ENCODE measurements at regions not wholly inside any gene's neighbourhood (a gene's known extent, or its start where the extent isn't known, plus 50 kb on each side); places are given as distances from the start of the nearest gene placed in this dataset.
"Not testable (repeated sequence)": the region's sequence is repeated elsewhere in the genome, so short reads cannot be mapped to it uniquely, and the experiment has no call there.

DNA sequence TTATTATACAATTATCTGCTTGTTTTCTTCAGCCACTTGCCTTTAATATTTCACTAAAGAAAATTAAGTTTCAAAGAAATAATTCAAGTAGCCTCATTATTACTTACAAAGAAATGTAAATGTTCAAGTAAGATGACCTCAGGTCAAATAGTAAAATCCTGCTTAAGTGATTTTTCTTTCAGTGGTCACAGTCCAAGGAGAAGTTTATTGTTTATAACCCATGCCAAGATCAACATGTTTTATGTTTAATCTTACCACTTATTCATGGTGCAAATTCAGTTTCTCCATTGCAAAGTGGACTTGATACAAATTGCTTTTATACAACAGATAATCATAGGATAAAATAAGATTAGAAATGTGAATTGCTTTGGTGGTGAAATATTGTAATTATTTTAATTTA lies 370.2 kb upstream of the FLRT2 start:
- DNase-seq = no peak

DNA sequence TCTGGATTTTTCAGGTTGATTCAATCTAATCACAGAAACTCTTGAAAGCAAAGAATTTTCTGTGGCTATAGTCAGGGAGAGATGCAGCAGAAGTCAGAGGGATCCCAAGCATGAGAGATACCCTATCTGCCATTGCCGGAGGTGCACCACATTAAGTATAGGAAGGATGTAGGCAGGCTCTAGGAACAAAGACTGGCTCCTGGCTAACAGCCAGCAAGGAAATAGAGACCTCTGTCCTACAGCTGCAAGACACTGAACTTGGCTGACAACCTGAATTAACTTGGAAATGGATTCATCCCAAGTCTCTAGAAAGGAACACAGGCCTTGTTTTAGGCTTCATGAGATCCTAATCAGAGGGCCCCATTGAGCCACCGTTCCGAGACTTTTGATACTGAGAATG lies 364.9 kb upstream of the FLRT2 start:
- DNase-seq = no peak

DNA sequence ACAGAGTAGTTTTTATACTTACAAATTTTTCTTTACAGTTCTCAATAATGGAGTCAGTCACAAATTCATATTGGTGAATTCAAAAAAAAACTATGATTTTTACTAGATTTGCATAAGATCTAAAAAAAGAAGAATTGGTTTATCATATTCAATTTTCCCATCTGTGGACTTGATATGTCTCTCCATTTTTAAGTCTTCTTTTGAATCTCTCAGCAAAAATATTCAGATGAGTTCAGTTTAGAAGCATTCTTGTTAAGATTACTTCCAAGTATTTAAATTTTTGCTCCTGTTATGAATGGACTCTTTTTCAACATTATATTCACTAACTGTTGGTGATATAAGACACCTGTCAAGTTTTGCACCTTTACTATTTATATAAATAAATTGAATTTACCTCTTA lies 360.6 kb upstream of the FLRT2 start:
- DNase-seq = no peak

DNA sequence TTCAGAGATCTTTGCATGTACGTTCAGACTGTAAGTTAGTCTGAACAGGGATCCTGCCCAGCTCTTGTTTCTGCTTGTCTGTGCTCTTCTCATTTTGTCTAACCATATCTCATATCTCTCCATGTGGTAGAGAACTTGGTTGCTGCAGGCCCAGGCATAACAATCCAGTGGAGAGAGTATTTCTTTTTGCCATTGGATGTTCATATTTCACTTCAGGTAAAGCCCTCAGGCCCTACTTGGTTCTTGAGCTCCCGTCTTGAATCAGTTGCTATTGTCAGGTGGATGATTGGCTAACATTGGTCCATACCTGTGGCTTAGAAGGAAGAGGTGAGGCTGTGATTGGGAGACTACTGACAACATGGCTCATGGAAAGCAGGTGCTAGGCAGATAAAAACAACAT lies 357.7 kb upstream of the FLRT2 start:
- DNase-seq = no peak

DNA sequence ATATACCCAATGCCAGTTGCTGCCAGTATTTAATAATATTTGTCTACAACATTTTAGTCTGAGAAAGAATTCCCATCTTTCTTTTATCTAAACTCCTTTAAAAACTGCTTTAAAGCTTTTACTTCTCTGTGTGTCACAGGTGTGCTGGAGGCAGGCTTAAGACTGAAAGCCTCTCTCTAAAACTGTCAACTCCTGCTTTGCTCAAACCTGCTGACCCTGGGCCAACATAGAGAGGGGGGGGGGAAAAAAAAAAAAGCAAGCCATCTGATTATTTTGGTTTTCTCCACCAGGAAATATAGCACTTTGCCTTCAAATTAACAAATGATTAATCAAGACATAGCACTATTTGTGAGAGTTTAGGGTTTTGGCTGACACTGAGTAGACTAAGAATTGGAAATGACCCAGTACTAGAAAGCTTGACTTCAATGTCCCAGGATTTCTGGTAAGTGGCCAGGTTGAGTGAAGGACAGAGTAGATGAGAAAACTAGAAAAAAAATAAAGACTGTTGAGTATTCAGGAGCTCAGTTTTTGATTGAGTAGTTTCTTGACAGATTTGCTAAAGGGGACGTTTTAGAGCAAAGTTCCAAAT lies 357.0 kb upstream of the FLRT2 start:
- no peak for DNase-seq

DNA sequence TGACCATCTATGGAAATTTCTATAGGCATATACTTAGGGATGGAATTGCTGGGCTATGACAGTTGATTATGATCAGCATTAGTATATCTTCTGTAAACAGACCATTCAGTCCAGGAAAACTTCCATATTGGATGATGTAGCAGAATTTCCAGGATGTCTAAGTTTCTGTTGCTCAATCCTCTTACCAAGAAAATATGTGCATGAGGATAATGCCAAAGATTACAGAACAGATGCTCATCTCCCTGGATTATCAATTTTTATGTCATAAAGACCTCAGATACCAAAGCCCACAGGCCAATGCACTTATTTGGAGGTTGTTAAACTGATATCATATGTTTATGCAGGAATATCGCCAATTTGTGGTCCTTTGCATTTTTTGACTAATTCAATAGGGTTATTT lies 354.4 kb upstream of the FLRT2 start:
- DNase-seq = no peak

DNA sequence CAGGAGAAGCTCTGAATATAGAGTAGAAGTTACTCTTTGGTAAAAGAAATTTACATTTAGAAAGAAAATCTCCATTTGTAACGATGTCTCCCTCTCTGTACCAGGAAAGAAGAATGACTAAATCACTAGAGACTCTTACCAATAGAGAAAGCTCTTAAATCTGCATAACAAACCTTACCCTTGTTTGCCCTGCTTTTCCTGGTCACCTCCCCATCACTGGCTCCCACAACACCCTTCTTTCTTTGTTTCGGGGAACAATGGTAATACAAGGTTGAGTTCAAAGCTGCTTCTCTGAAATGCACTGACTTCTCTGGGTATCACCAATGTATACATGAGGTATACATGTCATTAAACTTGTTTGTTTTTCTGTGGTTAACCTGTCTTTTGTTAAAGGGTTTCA lies 351.1 kb upstream of the FLRT2 start:
- DNase-seq = no peak

DNA sequence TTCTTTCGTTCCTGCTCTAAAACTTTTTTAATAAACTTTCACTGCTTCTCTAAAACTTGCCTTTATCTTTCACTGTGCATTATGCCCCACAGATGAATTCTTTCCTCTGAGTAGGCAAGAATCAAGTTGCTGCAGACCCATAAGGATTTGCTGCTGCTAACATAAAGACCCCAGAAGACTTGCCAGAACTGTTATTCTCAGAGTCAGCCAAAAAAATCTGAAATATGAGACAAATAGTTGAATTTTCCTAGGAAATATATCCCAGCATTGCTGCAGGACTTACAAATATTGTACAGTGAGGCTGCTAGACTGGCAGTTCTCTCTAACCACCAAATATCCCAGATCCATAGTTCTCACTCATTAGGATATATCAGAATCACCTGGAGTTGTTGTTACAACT lies 349.1 kb upstream of the FLRT2 start:
- DNase-seq = no peak

DNA sequence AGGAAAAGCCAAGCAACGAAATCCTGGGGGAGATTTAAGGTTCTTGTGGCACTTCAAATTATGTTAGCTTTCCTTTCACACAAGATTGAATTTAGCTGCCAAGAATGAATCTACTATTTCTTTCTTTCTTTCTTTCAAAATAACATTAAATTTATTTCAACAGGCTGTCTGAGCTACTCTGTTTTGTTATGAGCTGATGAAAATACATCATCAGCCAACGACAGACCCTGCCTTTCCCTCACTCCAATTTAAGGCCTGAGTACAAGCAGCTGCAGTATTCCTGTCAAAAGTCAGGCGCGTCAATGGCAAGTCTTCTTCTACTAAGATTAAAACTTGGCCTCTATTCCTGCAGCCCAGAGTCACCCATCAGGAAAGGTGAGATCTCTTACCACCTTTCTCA lies 347.7 kb upstream of the FLRT2 start:
- no peak for DNase-seq

DNA sequence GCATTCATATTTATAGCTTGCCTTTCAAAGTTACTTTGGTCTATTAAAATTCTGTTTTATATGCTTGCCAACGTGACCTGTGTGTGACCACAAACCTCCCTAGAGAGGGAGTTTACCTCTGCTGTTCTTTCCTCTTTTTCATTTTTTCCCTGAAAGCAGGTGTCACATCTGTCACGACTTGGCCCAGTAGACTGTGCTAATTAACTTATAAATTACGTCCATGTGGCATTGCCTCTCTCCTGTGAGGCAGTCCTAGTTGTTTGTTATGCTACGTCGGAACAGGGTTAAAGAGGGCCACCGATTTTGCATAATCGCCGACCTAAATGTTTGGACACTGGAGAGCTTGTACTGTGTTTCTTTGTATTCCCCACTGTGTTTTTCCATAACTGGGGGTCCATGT lies 343.9 kb upstream of the FLRT2 start:
- no peak for DNase-seq

DNA sequence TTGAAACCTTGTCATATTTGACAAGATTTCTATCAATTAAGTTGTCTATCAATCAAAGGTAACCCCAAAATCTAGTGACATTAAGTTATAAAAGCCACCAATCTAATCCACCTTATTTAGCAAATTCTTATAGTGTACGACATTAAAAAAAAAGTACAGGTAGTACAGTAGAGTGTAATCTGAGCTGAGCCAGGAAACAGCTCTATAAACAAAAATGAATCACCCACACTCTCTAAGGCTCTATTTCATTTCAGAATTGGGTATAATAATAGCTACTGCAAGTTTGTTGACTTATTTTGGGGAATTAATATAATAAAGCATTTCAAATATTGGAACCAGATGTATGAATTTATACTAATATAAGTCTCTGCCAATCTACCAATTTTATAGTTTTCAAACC lies 342.4 kb upstream of the FLRT2 start:
- no peak for DNase-seq

DNA sequence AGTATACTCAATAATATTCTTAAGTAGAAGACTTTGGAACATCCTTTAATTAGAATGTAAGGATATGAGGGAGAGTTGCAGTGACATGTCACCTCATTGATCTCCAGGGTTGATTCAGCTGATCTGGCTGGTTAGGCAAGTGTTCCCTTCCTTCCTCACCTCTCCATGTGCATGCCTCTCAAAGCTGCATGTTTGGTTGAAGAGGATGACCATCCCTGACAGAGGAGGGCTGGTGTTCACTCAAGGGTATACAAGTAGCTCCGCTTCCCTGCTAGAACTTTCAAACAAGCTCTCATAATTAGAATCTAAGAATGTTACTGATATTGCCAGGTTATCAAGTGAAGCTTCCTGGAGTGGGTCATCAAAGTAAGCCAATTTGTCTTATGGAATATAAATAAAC lies 341.1 kb upstream of the FLRT2 start:
- DNase-seq = no peak

DNA sequence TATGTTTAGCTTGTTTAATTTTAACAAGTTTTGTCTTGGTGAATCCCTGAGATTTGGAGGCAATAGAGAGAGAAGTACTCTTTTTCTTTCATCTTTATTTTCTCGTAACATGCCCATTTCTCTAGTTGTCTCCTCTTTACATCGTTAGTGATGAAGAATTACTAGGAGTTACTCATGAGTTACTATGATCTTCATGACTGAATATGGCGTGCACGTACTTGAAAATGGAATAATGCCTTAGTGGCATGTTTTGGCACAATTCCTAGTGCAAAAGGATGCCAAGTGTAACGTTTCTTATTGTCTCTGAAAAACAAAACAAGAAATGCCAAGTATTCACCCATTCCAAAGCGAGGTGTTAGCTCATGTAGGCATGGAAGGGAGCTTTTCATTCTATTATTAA lies 340.7 kb upstream of the FLRT2 start:
- DNase-seq = not testable (repeated sequence)

DNA sequence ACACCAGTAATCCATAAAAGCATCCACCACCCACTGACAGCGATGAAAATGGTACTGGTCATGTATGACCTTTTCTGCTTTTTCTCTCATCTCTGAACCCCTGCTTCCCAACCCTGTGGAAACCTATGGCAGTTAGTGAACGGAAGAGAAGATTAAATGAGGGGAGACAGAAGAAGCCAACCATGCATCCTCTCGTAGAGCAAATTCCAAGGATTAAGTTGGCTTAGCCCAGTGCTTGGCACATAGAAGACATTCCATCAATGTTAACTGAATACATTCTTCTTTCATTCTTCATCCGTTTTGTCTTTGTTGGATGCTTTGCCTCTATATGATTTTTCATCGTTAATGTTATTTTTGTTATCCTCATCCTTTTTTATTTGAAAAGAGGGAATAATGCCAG lies 339.7 kb upstream of the FLRT2 start:
- no peak for DNase-seq

DNA sequence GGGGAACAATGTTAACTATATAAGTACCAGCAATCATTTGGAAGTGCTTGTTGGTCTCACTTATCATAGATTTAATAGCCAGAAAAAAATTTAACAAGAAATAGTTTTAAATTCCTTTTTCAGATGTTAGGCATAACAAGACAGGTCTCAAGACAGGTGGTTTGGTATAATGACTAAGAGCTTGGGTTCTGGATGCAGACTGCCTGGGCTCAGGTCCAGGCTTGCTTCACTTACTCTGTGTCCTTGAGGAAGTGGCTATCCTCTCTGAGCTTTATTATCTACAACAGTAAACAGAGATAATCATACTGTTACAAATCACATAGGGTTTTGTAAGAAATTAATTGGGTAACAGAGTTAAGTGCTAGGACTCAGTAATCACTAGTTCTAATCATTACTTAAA lies 338.0 kb upstream of the FLRT2 start:
- DNase-seq = no peak

DNA sequence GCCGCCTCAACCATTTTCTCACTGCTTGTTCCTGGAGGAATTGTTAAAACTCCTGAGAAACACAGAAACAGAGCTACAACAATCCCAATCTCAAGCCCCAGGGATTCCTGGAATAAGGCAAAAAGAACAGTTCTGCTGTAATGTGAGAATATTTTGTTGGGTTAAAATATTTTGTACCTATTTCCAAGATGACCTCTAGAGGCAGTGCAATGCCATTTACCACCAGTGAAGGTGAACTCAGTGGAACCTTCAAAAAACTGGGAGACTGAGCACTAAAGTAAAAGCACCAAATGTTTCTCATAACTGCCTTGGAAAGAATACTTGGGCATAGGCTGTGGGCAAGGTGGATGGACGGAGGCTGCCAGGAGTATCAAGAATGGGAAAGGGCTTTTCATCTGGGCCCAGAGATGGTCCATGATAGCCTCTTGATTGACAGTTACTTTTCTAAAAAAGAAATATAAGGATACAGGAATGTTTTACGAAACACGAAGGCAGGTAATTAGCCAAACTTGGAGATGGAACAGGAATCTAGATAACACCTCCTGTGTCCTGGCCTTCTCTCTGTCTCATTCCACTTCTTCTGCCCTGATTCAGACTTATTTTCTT lies 334.0 kb upstream of the FLRT2 start:
- no peak for DNase-seq

DNA sequence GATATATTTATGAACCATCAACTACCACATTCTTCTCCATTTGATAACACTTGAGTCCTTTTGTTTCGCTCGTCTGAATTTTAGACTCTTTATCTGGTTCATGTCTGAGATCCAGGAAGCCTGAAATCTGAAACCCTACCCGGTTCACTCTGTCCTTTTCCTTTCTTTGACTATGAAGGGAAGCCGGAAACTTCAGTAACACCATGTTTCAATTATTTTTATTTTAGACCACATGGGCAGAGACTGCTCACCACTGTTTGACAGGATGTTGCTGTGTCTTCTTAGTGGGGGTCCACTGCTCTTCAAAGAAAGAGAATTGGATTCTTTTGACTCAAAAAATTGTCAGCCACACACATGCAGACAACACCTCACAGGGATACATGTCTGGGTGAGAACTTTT lies 331.9 kb upstream of the FLRT2 start:
- no peak for DNase-seq

DNA sequence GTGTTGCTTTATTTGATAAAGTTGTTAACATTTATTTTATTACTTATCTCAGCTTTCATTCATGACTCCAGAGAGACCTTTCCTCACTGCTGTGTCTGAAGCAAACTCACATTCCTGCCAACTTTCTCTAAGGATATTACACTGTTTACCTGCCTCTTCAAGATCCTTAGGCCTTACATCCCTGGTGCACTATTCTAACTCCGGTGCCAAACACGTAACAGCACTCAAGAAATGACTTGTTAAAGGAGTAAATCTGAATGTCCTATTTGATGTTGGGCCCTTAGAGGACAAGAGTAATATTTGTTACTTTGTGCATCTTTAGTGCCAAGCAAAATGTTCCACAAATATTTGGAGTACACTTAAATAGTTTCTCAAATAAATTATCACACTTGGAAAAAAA lies 324.1 kb upstream of the FLRT2 start:
- DNase-seq = no peak

DNA sequence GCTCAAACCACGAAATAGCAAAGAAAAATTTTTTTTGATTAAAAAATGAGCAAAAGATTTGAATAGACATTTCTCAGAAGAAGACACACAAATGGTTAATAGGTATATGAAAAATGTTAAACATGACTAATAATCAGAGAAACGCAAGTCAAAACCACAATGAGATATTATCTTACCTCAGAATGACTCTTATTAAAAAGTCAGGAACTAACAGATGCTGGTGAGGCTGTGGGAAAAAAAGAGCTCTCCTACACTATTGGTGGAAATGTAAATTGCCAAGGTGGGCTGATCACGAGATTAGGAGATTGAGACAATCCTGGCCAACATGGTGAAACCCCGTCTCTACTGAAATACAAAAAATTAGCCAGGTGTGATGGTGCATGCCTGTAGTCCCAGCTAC lies 315.5 kb upstream of the FLRT2 start:
- no peak for DNase-seq

DNA sequence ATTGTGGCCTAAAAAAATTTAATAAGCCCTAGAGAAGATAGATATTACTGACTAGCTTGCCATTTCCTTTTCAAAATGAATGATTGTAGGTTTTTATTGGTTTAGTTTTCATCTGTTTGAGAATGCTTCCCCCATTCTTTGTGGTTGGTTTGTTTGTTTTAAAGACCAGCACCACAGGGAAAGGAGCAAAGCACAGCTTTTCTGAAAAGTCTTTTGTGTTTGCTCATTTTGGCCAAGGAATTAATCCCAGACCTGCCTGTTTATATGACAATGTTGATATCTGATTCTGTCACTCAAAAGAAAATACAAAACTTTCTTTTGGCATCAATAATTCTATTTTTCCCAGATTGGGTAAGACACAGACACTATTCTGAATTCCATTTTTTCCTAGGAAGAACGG lies 312.5 kb upstream of the FLRT2 start:
- no peak for DNase-seq

DNA sequence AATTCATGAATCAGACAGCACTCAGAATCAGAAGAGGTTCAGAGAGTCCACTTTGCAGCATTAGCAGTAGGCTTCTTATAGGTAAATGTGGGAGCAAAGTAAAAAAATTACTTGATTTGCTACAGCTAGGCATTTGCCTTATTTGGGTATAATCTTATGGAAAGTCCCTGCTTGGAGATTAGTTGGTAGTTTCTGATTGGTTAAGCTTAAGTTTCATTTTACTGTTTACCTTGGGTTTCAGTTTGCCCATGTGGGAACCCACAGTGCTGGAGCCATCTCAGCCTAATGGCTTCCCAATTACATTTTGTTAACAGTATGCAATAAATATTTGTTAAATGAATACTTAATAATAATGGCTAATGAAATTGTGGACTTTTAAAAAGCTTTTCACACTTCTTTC lies 311.0 kb upstream of the FLRT2 start:
- no peak for DNase-seq

DNA sequence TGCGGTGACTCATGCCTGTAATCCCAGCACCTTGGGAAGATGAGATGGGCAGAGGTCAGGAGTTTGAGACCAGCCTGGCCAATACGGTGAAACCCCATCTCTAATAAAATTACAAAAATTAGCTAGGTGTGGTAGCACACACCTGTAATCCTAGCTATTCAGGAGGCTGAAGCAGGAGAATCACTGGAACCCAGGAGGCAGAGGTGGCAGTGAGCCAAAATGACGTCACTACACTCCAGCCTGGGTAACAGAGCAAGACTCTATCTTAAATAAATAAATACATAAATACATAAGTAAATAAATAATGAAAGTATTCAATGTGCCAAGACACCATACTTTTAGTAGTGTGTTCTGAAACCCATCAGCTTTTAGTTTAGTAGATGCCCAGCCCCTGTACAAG lies 308.1 kb upstream of the FLRT2 start:
- DNase-seq = no peak

DNA sequence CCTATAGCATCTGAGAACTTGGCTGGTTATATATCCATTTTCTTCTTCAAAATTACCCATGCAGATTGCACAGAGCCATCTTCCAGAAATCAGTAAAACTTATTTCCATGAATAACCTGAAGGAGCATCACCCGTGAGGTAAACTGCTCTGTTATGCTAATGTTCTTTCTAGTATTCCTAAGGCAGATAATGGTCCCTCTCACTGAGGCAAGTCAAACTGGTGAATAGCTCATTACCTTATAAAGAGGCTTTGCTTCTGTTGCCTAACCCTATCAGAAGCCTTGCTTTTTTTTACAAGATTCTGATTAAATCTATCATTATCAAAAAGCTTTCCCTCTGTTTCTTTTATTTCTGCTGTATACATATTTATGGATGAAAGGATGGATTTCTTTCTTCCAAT lies 307.6 kb upstream of the FLRT2 start:
- DNase-seq = no peak

DNA sequence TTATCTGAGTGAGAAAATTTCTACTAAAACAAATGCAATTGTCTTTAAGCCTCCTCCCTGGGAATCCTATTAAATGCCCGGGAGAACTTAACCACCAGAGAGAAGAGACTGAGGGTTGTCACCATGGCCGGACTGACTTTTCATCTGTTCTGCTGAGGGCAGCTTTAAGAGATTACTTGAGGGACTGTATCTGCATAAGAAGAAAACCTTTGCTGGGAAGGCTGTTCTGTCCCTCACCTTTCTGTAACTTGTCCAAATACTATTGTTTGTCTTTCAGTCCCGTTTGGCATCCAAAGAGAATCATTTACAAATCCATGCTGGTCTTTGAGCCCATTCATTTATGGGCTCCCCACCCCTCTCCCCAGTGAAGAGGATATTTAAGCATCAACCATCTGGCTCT lies 306.3 kb upstream of the FLRT2 start:
- no peak for DNase-seq

DNA sequence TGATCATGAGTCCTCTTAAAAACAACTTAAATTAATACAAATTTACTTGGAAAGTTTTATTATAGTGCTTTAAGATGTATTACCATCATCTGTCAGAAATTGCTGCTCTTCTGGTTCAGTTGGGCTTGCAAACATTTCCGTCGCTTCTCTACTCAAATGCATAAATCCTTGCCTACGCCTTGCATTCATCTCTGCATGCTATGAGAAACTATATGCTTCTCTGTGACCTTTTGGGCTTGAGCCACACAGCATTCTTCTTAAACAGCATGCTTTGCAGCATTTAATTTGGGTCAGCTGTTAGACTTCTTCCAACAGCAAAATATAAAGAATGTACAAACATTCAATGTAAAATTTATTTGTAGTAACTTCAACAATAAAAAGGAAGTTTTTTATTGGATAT lies 305.7 kb upstream of the FLRT2 start:
- no peak for DNase-seq

DNA sequence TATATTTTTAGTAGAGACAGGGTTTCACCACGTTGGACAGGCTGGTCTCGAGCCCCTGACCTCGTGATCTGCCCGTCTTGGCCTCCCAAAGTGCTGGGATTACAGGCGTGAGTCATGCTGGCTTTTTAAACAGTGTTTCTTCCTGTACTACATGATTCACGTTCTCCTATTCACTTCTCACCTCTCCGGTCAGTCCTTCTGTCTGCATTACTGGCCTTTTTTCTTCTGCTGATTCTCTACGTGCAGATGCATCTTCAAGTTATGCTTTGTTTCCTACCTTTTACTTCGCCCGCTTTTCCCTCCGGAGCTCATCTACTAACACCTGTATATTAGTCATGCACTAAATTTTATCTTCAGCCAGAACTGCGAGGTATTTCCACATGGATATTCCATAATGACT lies 296.2 kb upstream of the FLRT2 start:
- DNase-seq = no peak
